ENCODE measurements at regions not wholly inside any gene's neighbourhood (a gene's known extent, or its start where the extent isn't known, plus 50 kb on each side); places are given as distances from the start of the nearest gene placed in this dataset.

GRCh38 chr3:5565026-5565425 lies 377.5 kb downstream of the EDEM1 start:
- no peak for TF ChIP-seq POLR2A (IDR thresholded peaks at IDR 0.05)
- no peak for TF ChIP-seq CTCF (IDR thresholded peaks at IDR 0.05)
- no peak for TF ChIP-seq POLR2AphosphoS5 (IDR thresholded peaks at IDR 0.05)

All from prostate gland (tissue), 2 donors.